OCI-LY1 (cell line): ENCODE measurements at regions not wholly inside any gene's neighbourhood (a gene's known extent, or its start where the extent isn't known, plus 50 kb on each side); places are given as distances from the start of the nearest gene placed in this dataset.

Source experiments
- H2AFZ ChIP-seq: fragments of 200-600 bp; sonication (generic), shearing (Covaris generic); 2 replicates; pipeline ENCODE4 v1.6.0; 2014; ENCODE audit warnings: antibody characterized with exemption, mild to moderate bottlenecking, low read length
- H3F3A ChIP-seq: fragments of 200-600 bp; sonication (generic), shearing (Covaris generic); 2 replicates; pipeline ENCODE4 v1.6.0; 2014; ENCODE audit warnings: mild to moderate bottlenecking, antibody characterized with exemption, low read length, moderate library complexity; ENCODE audit not compliant: insufficient read depth
- H3K27ac ChIP-seq: fragments of 200-600 bp; sonication (generic); 2 replicates; pipeline ENCODE4 v1.5.1; 2014; ENCODE audit warnings: low read length, mixed run types, mild to moderate bottlenecking, low read depth; ENCODE audit not compliant: poor library complexity, severe bottlenecking
- H3K27me3 ChIP-seq: fragments of 200-600 bp; sonication (generic); 2 replicates; pipeline ENCODE4 v1.6.0; 2014; ENCODE audit warnings: antibody characterized with exemption, mild to moderate bottlenecking, low read length, moderate library complexity; ENCODE audit not compliant: insufficient read depth
- H3K36me3 ChIP-seq: fragments of 200-600 bp; sonication (generic); 2 replicates; pipeline ENCODE4 v1.6.1; 2014; ENCODE audit warnings: mild to moderate bottlenecking, antibody characterized with exemption, low read length, moderate library complexity, mixed read lengths; ENCODE audit not compliant: insufficient read depth
- H3K4me1 ChIP-seq: fragments of 200-600 bp; sonication (generic); 2 replicates; pipeline ENCODE4 v1.5.1; 2014; ENCODE audit warnings: mild to moderate bottlenecking, low read length, moderate library complexity; ENCODE audit not compliant: insufficient read depth, severe bottlenecking
- H3K4me2 ChIP-seq: fragments of 200-600 bp; sonication (generic), shearing (Covaris generic); 2 replicates; pipeline ENCODE4 v1.6.1; 2014; ENCODE audit warnings: low read length
- H3K4me3 ChIP-seq: fragments of 200-600 bp; sonication (generic); 2 replicates; pipeline ENCODE4 v1.5.1; 2014; ENCODE audit warnings: low read length, low read depth, mild to moderate bottlenecking, mixed read lengths; ENCODE audit not compliant: poor library complexity, severe bottlenecking
- H3K79me2 ChIP-seq: fragments of 200-600 bp; shearing (Covaris generic); 2 replicates; pipeline ENCODE4 v1.6.1; 2016; ENCODE audit warnings: mixed run types, low read length, mixed read lengths; ENCODE audit not compliant: insufficient read depth
- H3K9ac ChIP-seq: fragments of 200-600 bp; sonication (generic), shearing (Covaris generic); 2 replicates; pipeline ENCODE4 v1.6.1; 2014; ENCODE audit warnings: mild to moderate bottlenecking, low read length, mixed read lengths
- H3K9me2 ChIP-seq: fragments of 200-600 bp; sonication (generic), shearing (Covaris generic); 2 replicates; pipeline ENCODE4 v1.6.1; 2014; ENCODE audit warnings: low read depth, mild to moderate bottlenecking, low read length, mixed read lengths
- H3K9me3 ChIP-seq: fragments of 200-600 bp; shearing (Covaris generic); 2 replicates; pipeline ENCODE4 v1.6.1; 2014; ENCODE audit warnings: low read length, mixed read lengths
- H4K20me1 ChIP-seq: fragments of 200-600 bp; sonication (generic), shearing (Covaris generic); 2 replicates; pipeline ENCODE4 v1.6.0; 2016; ENCODE audit warnings: mild to moderate bottlenecking, low read length; ENCODE audit not compliant: insufficient read depth
- EZH2 ChIP-seq: fragments of 200-600 bp; sonication (generic), shearing (Covaris generic); IDR thresholded peaks from 2 replicates; pipeline ENCODE4 v1.8.0; 2017; ENCODE audit warnings: borderline replicate concordance, mixed run types, mild to moderate bottlenecking, antibody characterized with exemption, low read length, moderate library complexity, mixed read lengths
- TF ChIP-seq, protein P1 (sequence below): fragments of 200-600 bp; sonication (generic), shearing (Covaris generic); IDR thresholded peaks from 2 replicates; pipeline ENCODE4 v1.5.1; 2017; ENCODE audit warnings: mild to moderate bottlenecking, antibody characterized with exemption, low read length, moderate library complexity, mixed read lengths

- Histone ChIP-seq H3K79me2 (no peaks in the 10 kb centered on the region), H3F3A (no peaks in the 10 kb centered on the region), H4K20me1 (no peaks in the 10 kb centered on the region), H3K36me3 (no peaks in the 10 kb centered on the region), H3K9ac (no peak overlapping the region), H3K27me3 (no peaks in the 10 kb centered on the region), H3K4me3 (no peak overlapping the region), H2AFZ (no peak overlapping the region), H3K9me2 (no peaks in the 10 kb centered on the region), H3K9me3 (peaks cover 3% of the 10 kb centered on the region; the same call in 1 of the 2 replicates), H3K4me1 (no peaks in the 10 kb centered on the region), H3K27ac (no peak overlapping the region), H3K4me2 (no peak overlapping the region)
- TF ChIP-seq, protein P1, sequence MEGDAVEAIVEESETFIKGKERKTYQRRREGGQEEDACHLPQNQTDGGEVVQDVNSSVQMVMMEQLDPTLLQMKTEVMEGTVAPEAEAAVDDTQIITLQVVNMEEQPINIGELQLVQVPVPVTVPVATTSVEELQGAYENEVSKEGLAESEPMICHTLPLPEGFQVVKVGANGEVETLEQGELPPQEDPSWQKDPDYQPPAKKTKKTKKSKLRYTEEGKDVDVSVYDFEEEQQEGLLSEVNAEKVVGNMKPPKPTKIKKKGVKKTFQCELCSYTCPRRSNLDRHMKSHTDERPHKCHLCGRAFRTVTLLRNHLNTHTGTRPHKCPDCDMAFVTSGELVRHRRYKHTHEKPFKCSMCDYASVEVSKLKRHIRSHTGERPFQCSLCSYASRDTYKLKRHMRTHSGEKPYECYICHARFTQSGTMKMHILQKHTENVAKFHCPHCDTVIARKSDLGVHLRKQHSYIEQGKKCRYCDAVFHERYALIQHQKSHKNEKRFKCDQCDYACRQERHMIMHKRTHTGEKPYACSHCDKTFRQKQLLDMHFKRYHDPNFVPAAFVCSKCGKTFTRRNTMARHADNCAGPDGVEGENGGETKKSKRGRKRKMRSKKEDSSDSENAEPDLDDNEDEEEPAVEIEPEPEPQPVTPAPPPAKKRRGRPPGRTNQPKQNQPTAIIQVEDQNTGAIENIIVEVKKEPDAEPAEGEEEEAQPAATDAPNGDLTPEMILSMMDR: no peak
- TF ChIP-seq EZH2: no peak
These were observed 86.9 kb downstream of the TRIB2 start for GRCh38 chr2:12803607-12804006.

DNA sequence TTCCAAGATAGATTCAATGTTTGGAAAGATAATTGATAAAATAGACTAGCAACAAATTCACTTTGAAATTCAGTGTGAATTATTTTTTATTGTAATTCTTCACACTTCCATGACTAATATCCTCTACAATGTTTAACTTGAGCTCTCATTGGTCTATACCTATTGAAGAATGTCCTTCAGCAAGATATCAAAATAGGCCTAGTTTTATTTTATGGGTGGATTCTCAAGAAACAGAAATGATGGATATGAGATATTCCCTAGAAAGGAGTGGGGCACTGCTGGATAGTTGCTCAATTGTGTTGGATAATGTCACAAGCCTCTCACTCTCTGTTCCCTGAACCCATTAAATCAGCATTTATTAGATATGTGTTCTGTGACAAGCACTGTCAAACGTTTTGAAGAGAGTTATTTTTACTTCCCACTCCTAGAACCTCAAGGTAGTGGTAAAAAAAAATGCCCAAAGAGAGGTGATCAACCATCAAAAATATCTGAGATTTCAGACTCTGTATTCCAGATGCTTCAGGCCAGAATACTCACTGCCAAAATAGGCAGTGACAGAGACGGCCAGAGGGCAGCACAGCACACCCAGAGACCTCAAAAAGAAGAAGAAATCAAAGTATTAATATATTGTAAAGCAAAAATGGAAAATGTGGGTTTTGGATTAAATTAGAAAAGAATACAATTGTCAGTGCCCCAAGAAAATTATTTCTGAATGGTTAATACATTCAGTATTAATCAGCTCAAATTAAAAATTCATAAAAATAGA is 87.5 kb downstream of the TRIB2 start:
- Histone ChIP-seq H3K4me2 (no peak overlapping the region), H3K4me3 (no peak overlapping the region), H3F3A (no peaks in the 10 kb centered on the region), H3K79me2 (no peaks in the 10 kb centered on the region), H3K27me3 (0 out of 2 replicates have a peak, but pooled peaks cover under 1% of the 10 kb centered on the region), H3K9me2 (no peaks in the 10 kb centered on the region), H2AFZ (no peak overlapping the region), H3K9me3 (peaks cover 3% of the 10 kb centered on the region; the same call in 1 of the 2 replicates), H3K36me3 (no peaks in the 10 kb centered on the region), H3K9ac (no peak overlapping the region), H4K20me1 (no peaks in the 10 kb centered on the region), H3K27ac (no peak overlapping the region), H3K4me1 (no peaks in the 10 kb centered on the region)
- TF ChIP-seq EZH2: no peak
- TF ChIP-seq, protein P1: no peak

GRCh38 chr2:12805033-12805432 is 88.3 kb downstream of the TRIB2 start:
- Histone ChIP-seq H3K27ac (no peak overlapping the region), H3K4me3 (no peak overlapping the region), H3K79me2 (no peaks in the 10 kb centered on the region), H3K9ac (no peak overlapping the region), H3K27me3 (0 out of 2 replicates have a peak, but pooled peaks cover 4% of the 10 kb centered on the region), H3K4me1 (no peaks in the 10 kb centered on the region), H4K20me1 (no peaks in the 10 kb centered on the region), H3K9me3 (peaks cover 3% of the 10 kb centered on the region; the same call in 1 of the 2 replicates), H3F3A (no peaks in the 10 kb centered on the region), H3K4me2 (no peak overlapping the region), H3K36me3 (no peaks in the 10 kb centered on the region), H2AFZ (no peak overlapping the region), H3K9me2 (no peaks in the 10 kb centered on the region)
- TF ChIP-seq, protein P1: no peak
- no peak for TF ChIP-seq EZH2
